ENCODE measurements at regions not wholly inside any gene's neighbourhood (a gene's known extent, or its start where the extent isn't known, plus 50 kb on each side); places are given as distances from the start of the nearest gene placed in this dataset.

DNA sequence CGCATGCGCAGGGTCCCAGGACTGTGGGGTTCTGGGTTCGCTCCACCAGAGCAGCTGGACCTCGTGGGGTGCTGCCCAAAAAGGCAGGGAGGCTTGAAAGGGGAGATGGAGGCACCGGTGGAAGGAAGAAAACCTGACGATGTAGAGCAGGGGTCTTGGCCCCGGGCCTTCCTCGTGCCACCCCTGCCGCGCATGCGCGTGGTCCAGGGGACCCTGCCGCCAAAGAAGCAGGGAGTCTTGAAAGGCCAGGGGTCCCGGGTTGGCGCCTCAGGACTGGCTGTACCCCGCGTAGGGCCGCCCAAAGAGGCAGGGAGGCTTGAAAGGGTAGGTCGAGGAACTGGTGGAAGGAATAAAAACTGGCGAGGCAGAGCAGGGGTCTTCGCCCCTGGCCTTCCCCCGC, 321.0 kb downstream of the ALG10 start:
- CTCF ChIA-PET: no interaction called here
- H3F3A ChIP-seq (ENCODE audit: insufficient read depth, low read depth): no peaks in the 10 kb centered on the region
- peak overlapping the region; percentile 50 for H3K4me2 ChIP-seq
- POLR2A ChIA-PET (ENCODE audit: unreplicated experiment): no interaction called here
- peak overlapping the region; percentile 24; the same call in 1 of the 2 replicates for H3K4me3 ChIP-seq
- H3K27me3 ChIP-seq (ENCODE audit: insufficient read depth, low read depth): peaks cover 96% of the 10 kb centered on the region
- no peaks in the 10 kb centered on the region for H3K9me3 ChIP-seq (ENCODE audit: insufficient read depth, low read depth)
- no peaks in the 10 kb centered on the region for H3K36me3 ChIP-seq (ENCODE audit: low read depth)
- no peak overlapping the region for H3K27ac ChIP-seq
- no peaks in the 10 kb centered on the region for H3K9me2 ChIP-seq (ENCODE audit: insufficient read depth)
- no TSS peak for BruUV-seq (replicated peaks)
- H3K4me1 ChIP-seq (replicated peaks; ENCODE audit: insufficient read depth): no peaks in the 10 kb centered on the region
- H2AFZ ChIP-seq: no peak overlapping the region
- intact Hi-C loops (cut with micrococcal nuclease; ENCODE audit: unreplicated experiment): no loop called here
- no peaks in the 10 kb centered on the region; the same call in 1 of the 2 replicates for H4K20me1 ChIP-seq (ENCODE audit: insufficient read depth)
- no peak for TF ChIP-seq EZH2 (IDR thresholded peaks at IDR 0.05; ENCODE audit: low read depth)
- TF ChIP-seq, protein P1, sequence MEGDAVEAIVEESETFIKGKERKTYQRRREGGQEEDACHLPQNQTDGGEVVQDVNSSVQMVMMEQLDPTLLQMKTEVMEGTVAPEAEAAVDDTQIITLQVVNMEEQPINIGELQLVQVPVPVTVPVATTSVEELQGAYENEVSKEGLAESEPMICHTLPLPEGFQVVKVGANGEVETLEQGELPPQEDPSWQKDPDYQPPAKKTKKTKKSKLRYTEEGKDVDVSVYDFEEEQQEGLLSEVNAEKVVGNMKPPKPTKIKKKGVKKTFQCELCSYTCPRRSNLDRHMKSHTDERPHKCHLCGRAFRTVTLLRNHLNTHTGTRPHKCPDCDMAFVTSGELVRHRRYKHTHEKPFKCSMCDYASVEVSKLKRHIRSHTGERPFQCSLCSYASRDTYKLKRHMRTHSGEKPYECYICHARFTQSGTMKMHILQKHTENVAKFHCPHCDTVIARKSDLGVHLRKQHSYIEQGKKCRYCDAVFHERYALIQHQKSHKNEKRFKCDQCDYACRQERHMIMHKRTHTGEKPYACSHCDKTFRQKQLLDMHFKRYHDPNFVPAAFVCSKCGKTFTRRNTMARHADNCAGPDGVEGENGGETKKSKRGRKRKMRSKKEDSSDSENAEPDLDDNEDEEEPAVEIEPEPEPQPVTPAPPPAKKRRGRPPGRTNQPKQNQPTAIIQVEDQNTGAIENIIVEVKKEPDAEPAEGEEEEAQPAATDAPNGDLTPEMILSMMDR (conservative IDR thresholded peaks at IDR 0.05): no peak
- no peaks in the 10 kb centered on the region for H3K79me2 ChIP-seq (ENCODE audit: low read depth)
- no peak for DNase-seq

DNA sequence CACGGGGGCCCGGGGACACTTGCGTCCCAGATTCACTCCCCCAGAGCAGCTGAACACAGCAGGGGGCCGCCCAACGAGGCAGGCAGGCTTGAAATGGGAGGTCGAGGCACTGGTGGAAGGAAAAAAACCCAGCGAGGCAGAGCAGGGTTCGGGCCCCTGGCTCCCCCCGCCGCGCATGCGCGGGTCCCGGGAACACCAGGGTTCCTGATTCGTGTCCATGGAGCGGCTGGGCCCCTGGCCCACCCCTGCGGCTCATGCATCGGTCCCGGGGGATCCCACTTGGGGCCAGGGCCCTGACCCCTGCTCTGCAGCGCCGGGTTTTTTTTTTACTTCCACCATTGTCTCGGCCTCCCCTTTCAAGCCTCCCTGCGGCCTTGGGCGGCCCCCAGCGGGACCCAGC, 321.5 kb downstream of the ALG10 start:
- CTCF ChIA-PET: no interaction called here

DNA sequence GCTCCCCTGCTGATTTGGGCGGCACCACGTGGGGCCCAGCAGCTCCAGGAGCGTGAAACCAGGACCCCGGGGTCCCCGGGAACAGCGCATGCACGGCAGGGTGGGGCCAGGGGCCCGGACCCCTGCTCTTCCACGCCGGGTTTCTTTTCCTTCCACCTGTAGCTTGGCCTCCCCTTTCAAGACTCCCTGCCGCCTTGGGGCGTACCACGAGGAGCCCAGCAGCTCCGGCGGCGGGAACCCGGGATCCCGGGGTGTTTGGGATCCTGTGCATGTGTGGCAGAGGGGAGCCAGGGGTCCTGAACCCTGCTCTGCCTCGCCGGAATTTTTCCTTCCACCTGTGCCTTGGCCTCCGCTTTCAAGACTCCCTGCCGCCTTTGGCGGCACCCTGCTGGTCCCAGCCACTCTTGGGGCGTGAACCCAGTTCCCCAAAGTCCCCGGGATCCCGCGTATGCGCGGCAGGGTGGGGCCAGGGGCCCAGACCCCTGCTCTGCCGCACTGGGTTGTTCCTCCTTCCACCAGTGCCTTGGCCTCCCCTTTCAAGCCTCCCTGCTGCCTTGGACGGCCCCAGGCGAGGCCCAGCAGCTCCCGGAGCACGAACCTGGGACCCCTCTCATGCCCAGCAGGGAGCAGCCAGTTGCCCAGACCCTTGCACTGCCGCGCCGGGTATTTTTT, 322.7 kb downstream of the ALG10 start:
- TF ChIP-seq, protein P1 (conservative IDR thresholded peaks at IDR 0.05): no peak
- H3K27ac ChIP-seq: no peak overlapping the region
- H3K4me2 ChIP-seq: no peak overlapping the region
- peaks cover 87% of the 10 kb centered on the region for H3K27me3 ChIP-seq (ENCODE audit: insufficient read depth, low read depth)
- H3K4me1 ChIP-seq (replicated peaks; ENCODE audit: insufficient read depth): no peaks in the 10 kb centered on the region
- no TSS peak for BruUV-seq (replicated peaks)
- H3K9me2 ChIP-seq (ENCODE audit: insufficient read depth): no peaks in the 10 kb centered on the region
- H3K79me2 ChIP-seq (ENCODE audit: low read depth): no peaks in the 10 kb centered on the region
- no peak overlapping the region for H3K4me3 ChIP-seq
- H3K9me3 ChIP-seq (ENCODE audit: insufficient read depth, low read depth): no peaks in the 10 kb centered on the region
- intact Hi-C loops (cut with micrococcal nuclease; ENCODE audit: unreplicated experiment): no loop called here
- POLR2A ChIA-PET (ENCODE audit: unreplicated experiment): no interaction called here
- CTCF ChIA-PET: no interaction called here
- no peaks in the 10 kb centered on the region for H3K36me3 ChIP-seq (ENCODE audit: low read depth)
- H2AFZ ChIP-seq: no peak overlapping the region
- no peak for DNase-seq
- H3F3A ChIP-seq (ENCODE audit: insufficient read depth, low read depth): no peaks in the 10 kb centered on the region
- no peaks in the 10 kb centered on the region for H4K20me1 ChIP-seq (ENCODE audit: insufficient read depth)

More for the DNA sequence above, 321.5 kb downstream of the ALG10 start:
- H2AFZ ChIP-seq: no peak overlapping the region
- H4K20me1 ChIP-seq (ENCODE audit: insufficient read depth): no peaks in the 10 kb centered on the region; the same call in 1 of the 2 replicates
- no TSS peak for BruUV-seq (replicated peaks)
- no peak overlapping the region for H3K27ac ChIP-seq
- peak overlapping the region; percentile 24; the same call in 1 of the 2 replicates for H3K4me3 ChIP-seq
- no peak for DNase-seq
- peak overlapping the region; percentile 50 for H3K4me2 ChIP-seq
- H3K9me2 ChIP-seq (ENCODE audit: insufficient read depth): no peaks in the 10 kb centered on the region
- no peaks in the 10 kb centered on the region for H3K36me3 ChIP-seq (ENCODE audit: low read depth)
- intact Hi-C loops (cut with micrococcal nuclease; ENCODE audit: unreplicated experiment): no loop called here
- H3K9me3 ChIP-seq (ENCODE audit: insufficient read depth, low read depth): no peaks in the 10 kb centered on the region
- no peaks in the 10 kb centered on the region for H3K79me2 ChIP-seq (ENCODE audit: low read depth)
- H3F3A ChIP-seq (ENCODE audit: insufficient read depth, low read depth): no peaks in the 10 kb centered on the region
- H3K4me1 ChIP-seq (replicated peaks; ENCODE audit: insufficient read depth): no peaks in the 10 kb centered on the region
- H3K27me3 ChIP-seq (ENCODE audit: insufficient read depth, low read depth): peaks cover 92% of the 10 kb centered on the region
- TF ChIP-seq, protein P1 (conservative IDR thresholded peaks at IDR 0.05): no peak
- TF ChIP-seq EZH2 (IDR thresholded peaks at IDR 0.05; ENCODE audit: low read depth): no peak
- POLR2A ChIA-PET (ENCODE audit: unreplicated experiment): no interaction called here
